DMS114 treated with DMSO at 0.1 percent for 48 hours (cell line): ENCODE measurements at regions not wholly inside any gene's neighbourhood (a gene's known extent, or its start where the extent isn't known, plus 50 kb on each side); places are given as distances from the start of the nearest gene placed in this dataset.

Experiments
- DNase-seq: peaks from one replicate; lab custom pipeline; 2025; ENCODE audit not compliant: unreplicated experiment; lab: John Stamatoyannopoulos, UW

DNA sequence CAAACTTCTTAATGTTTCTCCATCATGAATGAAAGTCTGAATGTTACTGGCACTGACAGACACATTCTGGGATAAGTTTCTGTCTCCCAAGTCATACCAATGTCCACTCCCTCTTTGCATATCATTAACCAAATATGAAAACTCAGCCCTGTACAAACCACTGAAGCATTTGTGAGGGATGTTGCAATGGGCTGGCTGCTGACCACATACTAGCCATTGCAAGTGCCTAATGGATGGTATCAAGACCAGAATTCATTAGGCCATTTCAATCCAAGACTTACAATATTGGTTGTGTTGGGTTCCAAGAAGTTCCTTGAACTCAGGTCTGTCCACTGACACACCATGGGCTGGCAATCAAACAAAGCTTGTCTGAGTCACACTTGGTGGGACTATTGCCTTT, 73.8 kb downstream of the CBLN2 start:
- DNase-seq: no peak

DNA sequence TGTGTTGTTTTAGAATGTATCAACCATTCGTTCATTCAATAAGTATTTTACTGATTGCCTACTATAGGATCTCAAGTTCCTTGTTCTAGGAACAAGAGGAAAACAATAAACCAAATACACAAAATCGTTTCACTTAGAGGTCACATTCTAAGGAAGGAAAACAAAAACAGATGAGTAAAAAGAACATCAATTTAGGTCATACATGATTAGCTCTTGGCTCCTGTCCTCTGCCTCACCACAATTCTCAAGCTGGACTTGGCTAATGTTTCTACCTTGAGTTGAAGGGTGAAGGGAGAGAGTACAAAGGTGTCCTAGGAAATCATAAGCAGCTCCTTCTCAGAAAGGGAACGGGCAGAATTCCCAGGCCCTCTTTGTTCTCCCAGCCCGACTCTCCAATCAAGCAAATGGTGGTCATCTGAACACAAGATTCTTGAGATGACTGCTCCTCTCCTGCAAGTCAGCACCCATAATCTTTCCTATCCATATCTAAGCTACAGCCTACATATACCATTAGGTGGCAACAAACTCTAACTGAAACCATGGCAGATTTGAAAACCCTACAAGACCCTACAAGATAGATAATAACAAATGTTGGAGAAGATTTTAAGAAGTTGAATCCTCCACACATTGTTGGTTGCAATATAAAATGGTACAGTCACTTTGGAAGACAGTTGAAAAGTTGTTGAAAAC, 76.0 kb downstream of the CBLN2 start:
- DNase-seq: no peak

DNA sequence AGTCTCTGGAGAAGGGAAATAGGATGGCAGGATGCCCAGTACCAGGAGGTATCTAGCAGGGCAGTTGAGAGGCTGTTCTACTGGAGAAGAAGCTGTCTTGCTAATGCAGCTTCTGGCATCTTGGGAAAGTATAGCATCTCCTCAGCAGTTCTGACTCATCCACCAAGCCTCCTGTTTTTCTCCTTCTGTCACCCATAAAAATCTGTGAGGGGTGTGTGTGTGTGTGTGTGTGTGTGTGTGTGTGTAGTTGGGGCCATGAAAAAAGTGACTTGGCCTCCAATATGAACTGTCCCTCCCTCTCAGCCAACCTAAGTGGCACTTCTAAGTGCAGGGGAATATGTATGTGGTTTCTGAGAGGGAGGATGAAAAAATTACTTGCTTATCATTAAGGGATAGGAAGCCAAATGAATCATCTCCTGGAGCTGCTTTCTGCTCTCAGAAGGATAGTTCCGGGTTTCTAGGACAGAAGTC, 83.9 kb downstream of the CBLN2 start:
- DNase-seq: no peak

DNA sequence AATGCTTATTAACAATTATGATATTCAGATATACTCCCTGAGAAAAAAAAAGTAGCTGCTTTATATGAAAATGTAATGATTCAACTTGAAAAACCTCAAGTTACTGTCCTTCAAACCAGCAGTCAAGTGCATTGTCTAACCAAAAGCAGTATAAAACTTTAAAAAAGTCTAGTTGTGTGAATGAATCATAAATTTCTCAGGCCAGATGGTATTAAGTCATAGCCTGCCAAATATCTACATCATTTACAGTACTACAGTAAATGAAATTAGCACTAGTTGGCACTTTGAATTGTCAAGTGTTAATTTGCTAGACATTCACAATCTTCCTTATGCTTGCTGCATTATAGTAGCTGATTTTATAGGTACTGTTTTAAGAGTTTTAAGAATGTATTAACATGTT, 85.9 kb downstream of the CBLN2 start:
- DNase-seq: no peak

DNA sequence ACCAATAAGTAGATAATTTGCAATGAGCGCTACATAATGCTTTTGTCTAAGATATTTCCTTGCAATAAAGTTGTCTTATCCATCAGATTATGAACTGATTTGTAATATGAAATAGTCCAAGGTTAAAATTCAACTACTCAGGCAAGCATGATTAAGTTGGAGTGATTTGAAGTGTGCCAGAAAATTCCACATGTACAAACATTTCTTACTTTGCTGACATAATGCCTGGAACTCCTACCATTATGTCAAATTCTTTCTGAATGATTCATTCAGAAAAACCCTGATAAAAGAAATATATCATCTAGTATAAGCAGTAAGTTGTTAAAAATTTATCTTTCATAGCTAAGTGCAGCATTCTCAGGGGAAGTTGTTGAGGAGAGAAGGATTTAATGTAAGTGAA, 87.3 kb downstream of the CBLN2 start:
- no peak for DNase-seq

DNA sequence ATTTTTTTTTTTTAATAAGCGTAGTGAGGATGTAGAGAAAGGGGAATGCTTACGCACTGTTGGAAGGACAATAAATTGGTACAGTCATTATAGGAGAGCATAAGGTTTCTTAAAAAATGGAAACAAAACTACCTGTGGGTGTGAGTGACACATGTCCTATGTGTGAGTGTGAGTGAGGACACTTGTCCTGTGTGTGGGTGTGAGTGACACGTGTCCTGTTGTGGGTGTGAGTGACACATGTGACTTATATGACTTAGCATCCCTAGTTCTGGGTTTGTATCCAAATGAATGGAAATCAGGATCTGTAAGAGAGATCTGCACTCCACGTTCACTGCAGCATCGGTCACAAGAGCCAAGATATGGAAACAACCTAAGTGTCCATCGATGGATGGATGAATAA, 91.8 kb downstream of the CBLN2 start:
- DNase-seq: no peak

DNA sequence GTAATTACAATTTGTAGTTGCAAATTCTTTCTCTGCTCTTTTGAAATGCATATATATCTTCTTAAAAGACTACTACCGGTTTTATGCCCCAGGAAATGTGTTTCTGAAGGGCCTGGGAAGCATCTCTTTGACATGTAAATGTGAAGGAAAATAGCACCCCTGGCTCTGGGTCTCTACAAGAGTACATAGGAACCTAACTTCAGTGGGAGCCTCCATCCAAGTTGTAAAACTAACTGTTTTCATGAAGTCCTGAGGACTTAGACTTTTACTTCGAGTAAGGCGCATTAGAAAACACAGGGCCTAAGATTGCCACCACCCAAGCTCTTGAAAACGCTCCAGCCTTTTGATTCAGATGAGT, 99.4 kb downstream of the CBLN2 start:
- no peak for DNase-seq

DNA sequence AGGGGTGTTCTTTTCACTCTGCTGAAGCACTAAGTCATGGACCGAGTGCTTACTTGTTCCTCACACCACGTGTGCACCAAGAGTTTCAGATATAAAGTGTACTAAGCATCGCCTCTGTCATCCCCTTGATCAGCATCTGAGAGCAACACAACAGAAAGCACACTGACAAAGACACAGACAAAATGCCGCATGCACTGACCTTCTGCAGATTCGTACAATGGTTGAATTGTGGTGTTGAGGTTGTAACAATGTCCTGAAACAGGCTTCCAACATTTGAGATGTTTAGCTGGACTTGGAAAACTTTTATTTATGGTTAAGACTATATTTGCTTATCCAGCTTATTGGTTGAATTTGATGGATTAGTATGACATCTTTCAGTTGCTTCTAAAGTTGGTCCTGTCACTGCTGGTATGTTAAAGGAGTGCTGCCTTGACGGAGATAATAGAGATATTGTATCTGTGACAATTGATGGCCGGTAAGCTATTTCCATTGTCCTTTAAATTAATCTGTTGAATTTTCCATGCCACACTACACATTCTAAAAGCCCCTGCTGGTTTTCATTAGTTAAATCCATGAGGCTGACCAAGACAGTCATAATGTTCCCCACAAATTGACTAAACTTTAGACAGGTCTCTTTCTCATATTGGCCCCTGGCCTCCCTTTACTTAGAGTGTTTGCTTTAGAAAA, 99.9 kb downstream of the CBLN2 start:
- DNase-seq: no peak

DNA sequence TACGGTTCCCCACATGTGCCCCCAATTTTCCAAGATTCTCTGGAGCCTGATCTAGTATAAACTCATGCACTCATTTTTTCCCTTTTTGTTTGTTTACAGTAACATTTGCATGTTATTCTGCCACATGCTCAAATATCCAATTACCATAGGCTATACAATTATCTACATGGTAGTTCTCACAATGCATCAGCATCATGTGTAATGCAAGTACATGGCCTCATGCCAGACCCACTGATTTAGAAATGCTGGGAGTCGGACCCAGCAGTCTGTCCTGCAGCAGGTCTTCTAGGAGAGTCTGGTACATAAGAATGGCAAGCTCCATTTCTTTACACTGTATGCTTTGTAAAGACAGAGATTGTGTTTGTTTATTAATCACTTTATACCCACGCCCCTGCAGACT, 107.7 kb downstream of the CBLN2 start:
- DNase-seq: no peak

DNA sequence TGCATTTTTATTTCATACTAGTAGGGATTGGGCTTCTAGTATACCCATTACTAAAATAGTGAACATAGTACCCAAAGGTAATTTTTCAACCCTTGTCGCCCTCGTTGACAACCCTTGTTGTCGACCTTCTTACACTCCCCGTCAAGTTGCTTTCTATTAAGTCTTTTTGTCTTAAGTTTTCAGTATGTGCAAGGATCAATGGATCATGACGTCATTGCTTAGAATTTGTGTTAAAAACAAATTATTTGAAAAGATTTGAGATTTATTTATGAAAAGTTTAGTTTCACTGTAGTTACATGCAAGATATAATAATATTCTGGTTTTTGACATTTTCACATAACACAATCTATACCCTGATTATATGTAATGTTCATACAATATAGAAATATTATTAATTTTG, 110.4 kb downstream of the CBLN2 start:
- no peak for DNase-seq

DNA sequence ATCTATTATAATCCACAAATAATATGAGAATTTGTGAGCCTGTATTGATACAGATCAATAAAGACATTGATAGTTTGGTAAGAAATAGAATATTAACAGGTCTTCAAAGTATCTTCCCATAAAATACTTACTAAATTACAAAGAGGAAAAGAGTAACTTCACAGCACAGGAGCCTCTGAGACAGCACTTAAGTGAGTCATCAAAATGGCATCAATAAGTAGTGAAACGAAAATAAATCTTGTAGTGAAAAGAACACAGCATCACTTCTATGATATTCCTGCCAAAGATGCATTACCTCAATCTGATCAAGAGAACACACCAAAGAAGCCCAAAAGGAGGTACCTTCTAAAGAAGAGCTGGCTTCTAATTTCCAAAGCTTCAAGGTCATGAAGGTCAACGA, 116.4 kb downstream of the CBLN2 start:
- no peak for DNase-seq

DNA sequence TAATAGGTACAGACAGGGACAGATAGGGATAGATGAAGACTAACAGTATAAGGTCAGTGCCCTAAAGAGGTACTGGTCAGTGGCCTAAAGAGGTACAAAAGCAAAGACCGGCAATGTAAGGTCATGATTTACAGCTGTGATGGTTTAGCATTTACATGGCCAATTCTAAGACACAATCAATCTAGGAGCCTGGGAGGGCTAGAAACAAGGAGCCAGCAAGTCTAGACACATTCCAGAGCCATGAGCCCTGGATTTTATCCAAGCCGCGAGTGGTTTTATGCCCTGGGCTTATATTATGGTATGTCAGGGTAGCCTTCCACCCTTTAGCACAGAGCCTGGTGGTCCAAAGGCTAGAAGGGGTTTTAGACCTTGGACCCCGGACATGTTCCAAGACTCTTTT, 124.2 kb downstream of the CBLN2 start:
- DNase-seq: no peak

DNA sequence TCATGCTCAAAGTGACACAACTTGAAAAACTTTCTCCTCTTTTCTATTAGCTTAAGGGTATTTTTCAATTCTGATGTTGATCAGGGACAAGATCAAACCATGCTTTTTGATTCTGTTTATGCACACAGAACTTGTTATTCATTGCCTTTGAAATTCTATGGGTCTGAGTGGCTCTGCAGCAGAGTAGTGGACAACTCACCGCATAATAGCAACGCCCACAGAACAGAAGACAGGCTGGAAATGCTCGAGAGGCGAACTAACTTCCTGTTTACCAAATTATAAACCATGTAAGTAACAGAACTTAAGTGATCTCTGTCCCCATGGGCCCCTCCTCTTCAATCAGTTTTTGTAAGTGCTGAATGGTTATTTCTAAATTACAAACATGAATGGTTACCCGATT, 131.2 kb downstream of the CBLN2 start:
- DNase-seq: no peak

DNA sequence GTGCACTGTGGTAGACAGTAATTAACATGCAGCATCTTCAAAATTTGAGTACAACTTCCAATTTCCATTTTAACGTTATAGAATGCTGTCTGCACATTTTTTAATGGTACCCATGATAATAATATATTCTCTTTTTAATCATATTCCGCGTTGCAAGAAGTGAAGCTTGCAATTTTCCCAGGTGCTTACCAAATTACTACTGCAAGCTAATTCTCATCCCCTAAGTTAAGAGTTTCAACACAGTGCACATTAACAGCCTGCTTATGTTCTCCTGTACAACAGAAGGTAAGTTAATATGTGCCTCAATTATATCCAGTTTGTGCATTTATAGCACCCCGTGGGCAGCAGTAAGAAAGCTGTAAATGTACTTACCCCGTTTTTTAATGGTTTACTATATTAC, 132.9 kb downstream of the CBLN2 start:
- DNase-seq: no peak

DNA sequence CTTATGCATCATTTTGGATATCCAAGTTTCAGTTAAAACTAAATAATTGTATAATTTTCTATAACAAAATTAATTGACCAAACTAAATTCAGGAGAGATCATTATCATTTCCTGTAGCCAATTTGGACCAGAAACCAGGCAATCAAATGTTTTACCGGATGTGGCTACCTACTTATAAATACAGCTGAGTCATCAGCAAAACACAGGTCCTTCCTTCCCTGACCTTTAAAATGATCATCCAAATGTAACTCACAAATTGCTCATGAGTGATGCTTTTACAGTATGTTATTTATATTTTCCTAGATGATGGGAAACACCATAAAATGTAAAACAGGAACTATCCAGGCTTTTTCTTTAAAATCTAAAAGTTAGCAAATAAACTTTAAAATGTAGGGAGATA, 133.7 kb downstream of the CBLN2 start:
- DNase-seq: no peak

DNA sequence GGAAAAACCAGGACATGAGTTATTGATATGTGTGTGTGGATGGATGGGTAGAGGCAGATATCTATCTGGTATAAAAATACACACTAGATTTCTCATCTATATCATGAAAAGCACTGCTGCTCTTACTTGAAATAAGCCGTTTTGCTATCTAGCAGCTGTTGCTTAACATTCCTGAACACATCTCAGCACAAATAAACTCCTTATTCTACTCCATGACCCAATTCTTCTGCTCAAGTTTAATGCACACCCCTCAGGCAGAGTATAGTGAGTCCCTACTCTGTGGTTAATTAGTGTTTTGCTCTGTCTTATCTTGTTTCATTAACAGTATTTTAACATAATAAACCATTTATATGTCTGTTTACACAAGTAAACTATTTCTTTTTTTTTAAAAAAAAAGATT, 134.2 kb downstream of the CBLN2 start:
- no peak for DNase-seq

DNA sequence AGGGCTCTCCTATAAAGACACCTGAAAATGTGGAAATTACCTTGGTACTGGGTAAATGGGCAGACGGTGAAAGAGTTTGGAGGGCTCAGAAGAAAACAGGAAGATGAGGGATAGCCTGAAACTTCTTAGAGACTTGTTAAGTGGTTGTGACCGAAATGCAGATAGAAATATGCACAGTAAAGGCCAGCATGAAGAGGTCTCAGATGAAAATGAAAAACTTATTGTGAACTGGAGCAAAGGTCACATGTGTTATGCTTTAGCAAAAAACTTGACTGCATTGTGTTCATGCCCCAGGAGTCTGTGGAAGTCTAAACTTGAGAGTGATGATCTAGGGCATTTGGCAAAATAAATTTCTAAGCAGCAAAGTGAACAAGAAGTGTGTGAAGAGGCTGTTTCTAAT, 137.1 kb downstream of the CBLN2 start:
- no peak for DNase-seq

DNA sequence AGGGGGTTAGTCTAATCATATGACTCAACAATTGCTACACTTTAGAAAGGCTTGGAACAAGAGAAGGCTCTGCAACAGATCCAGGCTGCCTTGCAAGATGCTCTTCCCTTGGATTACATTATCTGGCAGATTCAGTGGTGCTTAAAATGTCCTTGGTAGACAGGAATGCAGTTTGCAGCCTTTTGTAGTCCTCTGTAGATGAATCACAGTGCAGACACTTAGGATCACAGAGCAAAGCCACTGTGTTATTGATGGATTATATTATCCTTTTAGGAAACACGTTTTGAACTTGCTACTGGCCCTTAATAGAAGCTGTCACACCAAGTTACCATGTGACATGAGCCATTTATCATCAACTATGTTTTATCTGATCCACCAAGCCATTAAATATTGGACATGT, 152.2 kb downstream of the CBLN2 start:
- no peak for DNase-seq

DNA sequence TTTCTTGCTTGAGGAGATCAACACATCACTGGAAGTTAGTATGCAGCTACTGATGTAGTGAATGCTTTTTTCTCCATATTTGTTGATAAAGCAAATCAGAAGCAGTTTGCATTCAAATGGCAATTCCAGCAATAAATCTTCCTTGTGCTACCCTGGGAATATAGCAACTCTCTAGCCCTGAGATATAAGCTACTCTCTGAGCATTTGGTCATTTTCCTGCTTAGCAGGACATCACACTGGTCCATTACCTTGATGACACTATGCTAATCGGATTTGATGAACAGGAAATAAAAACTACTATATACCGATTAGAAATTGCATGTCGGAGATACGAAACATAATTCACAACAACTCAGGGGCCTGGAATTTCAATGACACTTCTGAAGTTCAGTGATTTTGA, 152.7 kb downstream of the CBLN2 start:
- DNase-seq: no peak

DNA sequence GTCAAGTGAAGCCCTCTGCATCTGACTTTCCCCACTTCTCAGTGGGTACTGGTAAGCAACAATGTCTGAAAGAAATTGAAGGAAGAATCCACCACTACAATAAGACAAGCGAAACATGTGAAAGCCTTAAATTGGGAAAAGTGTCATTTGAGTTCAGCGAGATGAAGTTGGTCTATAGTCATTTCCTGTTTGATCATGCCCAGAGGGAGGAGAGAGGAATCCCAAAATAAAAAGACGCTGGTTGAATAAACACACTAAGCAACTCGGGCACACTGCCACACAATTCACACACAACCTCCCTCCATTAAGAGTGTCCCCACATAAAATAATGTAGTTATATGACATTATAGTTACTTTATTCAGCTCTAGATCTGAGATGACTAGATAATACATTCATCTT, 166.1 kb downstream of the CBLN2 start:
- no peak for DNase-seq

DNA sequence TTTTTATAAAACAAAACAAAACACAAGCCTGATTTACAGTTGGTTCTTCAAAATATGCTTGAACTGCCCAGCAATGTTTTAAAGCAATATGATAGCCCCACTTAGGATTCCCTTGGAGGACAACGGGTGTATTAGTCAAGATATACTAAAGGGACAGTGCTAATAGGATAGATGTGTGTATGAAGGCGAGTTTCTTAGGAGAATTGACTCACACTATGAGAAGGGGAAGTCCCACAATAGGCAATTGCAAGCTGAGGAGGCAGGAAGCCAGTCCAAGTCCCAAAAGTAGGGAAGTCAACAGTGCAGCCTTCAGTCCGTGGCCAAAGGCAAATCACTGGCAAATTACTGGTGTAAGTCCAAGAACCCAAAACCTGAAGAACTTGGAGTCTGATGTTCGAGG, 167.9 kb downstream of the CBLN2 start:
- no peak for DNase-seq

DNA sequence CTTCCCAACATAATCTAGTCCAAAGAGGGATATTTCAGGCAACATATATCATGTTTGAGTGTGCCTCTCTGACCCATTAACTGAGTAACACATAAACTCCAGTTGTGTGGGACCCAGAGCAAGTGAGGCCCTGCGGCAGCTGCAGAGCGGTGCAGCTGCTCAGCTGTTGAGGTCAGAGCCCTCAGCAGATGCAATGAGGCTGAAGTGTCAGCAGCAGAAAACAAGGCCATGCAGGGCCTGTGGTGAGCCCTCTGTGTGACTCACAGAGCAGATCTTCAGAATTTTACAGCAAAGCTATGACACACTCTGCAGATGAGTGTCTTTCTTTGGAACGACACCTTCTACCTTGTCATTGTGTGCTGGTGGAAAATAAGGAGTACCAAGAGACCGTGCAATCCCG, 168.5 kb downstream of the CBLN2 start:
- no peak for DNase-seq

DNA sequence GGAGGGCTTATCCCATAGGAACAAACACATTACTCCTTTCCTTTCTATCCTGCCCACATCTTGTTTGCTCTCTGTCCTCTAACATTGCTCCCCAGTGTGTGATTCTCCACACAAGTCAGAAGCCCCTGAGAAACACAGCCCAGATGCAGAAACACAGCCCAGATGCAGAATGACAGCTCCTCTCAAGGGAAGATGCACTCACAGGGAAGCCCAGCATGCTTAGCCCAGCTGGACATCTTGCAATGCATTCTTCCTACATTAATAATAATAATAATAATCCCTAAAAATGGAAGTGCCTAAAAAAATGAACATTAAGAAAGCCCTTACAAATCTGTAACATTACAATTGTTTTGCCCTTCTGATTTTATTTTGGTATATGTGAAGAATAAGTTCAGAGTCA, 172.1 kb downstream of the CBLN2 start:
- no peak for DNase-seq
